ENCODE measurements at regions not wholly inside any gene's neighbourhood (a gene's known extent, or its start where the extent isn't known, plus 50 kb on each side); places are given as distances from the start of the nearest gene placed in this dataset.

DNA sequence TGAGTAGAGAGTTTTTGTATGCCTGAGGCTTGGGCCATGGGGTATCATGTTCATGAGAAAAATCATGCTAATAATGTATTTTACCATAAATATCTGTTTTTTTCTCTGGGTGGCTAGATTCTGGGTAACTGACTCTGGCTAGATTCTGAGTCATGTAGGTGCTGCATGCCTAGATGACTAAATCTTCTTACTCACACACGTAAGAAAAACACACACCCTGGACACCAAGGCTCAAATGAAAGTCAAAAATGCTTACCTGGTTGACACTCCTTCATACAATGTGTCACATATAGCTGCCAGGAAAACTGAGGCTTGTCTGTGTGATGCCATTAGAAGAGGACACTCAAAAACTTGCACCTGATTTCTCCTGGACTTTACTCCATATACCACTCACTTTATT is 597.4 kb upstream of the SLITRK1 start:
- TF ChIP-seq, protein P1, sequence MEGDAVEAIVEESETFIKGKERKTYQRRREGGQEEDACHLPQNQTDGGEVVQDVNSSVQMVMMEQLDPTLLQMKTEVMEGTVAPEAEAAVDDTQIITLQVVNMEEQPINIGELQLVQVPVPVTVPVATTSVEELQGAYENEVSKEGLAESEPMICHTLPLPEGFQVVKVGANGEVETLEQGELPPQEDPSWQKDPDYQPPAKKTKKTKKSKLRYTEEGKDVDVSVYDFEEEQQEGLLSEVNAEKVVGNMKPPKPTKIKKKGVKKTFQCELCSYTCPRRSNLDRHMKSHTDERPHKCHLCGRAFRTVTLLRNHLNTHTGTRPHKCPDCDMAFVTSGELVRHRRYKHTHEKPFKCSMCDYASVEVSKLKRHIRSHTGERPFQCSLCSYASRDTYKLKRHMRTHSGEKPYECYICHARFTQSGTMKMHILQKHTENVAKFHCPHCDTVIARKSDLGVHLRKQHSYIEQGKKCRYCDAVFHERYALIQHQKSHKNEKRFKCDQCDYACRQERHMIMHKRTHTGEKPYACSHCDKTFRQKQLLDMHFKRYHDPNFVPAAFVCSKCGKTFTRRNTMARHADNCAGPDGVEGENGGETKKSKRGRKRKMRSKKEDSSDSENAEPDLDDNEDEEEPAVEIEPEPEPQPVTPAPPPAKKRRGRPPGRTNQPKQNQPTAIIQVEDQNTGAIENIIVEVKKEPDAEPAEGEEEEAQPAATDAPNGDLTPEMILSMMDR (IDR thresholded peaks at IDR 0.05; ENCODE audit: insufficient read depth, missing control alignments): no peak
- DNase-seq (ENCODE audit: insufficient read length, low spot score) (no peak), FAIRE-seq (no peak)

DNA sequence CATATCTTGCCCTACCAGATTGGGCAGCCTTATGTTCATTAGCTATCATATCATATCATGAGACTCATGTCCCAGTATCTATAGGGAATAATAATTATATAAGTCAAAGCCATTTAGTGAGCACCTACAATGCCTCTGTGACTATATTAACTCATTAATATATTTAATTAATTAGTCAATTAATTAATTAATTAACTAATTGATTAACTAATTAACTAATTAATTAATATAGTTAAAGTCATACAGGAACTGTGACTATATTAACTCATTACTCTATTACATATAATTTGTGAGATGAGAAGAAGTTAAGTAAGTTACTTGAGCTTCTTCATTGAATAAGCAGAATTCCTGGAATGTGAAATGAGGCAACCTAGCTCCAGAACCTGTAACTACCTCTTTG is 588.3 kb upstream of the SLITRK1 start:
- no peak for FAIRE-seq
- TF ChIP-seq, protein P1 (IDR thresholded peaks at IDR 0.05; ENCODE audit: insufficient read depth, missing control alignments): no peak

DNA sequence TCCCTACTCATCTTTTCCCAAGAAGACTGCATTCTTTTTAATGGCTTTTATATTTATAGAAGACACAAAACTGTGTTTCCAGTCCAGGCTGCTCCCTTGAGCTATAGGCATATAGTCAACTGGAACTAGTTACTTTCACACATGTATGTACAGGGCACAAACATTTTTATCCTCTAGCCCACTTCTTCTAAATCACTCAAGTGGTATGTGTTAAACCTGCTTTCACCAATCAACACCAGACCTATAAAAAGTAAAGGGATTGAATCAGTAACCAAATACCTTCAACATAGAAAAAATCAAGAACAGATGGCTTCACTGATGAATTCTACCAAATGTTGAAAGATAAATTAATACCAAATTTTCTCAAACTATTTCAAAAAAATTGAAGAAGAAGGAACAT is 584.2 kb upstream of the SLITRK1 start:
- DNase-seq (ENCODE audit: insufficient read length, low spot score) (no peak), FAIRE-seq (no peak)
- TF ChIP-seq, protein P1 (IDR thresholded peaks at IDR 0.05; ENCODE audit: insufficient read depth, missing control alignments): no peak

More for the DNA sequence above, 588.3 kb upstream of the SLITRK1 start:
- no peak for DNase-seq (ENCODE audit: insufficient read length, low spot score)

DNA sequence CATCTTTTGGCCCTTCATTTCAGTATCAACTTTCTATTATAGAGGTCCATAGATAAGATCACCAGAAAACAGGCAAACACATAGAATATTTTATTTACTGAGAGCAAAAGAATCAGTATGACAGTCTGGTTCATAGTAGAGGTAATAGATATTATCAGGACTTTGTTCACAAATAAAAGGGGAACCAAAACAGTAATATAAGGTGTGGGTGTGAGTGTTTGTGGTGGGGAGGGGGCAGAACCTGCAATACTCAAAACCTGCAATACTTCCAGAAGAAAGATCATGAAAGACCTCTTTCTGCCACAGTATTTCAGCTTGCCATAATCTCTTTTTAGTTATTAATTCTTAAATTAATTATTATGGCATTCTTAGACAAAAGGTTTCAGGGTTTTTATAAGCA is 578.7 kb upstream of the SLITRK1 start:
- FAIRE-seq: no peak
- no peak for DNase-seq (ENCODE audit: insufficient read length, low spot score)
- TF ChIP-seq, protein P1 (IDR thresholded peaks at IDR 0.05; ENCODE audit: insufficient read depth, missing control alignments): no peak

DNA sequence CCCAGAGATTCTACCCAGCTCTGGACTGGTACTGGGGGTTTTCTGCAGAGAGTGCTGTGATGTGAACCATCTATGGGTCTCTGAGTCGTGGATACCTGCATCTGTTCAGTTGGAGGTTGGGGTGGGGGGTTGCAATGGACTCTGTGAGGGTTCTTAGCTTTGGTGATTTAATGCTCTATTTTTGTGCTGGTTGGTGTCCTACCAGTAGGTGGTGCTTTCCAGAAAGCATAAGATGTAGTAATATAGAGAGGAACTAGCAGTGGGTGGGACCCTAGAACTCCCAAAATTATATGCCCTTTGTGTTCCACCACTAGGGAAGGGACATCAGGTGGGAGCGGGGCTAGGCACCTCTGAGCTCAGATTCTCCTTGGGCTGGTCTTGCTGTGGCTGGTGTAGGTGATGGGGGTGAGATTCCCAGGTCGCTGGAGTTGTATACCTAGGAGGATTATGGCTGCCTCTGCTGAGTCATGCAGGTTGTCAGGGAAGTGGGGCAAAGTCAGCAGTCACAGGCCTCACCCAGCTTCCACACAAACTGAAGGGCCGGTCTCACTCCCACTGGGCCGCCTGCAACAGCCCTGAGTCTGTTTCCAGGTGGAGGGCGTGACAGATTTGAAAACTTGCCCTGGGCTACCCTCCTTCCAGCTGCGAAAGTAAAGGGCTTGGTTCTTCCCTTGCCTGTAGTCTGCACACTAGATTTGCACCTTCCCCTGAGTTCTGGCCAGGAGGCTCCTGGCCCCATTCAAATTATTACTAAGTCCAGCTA is 573.0 kb upstream of the SLITRK1 start:
- no peak for DNase-seq (ENCODE audit: insufficient read length, low spot score)
- TF ChIP-seq, protein P1 (IDR thresholded peaks at IDR 0.05; ENCODE audit: insufficient read depth, missing control alignments): no peak
- no peak for FAIRE-seq

DNA sequence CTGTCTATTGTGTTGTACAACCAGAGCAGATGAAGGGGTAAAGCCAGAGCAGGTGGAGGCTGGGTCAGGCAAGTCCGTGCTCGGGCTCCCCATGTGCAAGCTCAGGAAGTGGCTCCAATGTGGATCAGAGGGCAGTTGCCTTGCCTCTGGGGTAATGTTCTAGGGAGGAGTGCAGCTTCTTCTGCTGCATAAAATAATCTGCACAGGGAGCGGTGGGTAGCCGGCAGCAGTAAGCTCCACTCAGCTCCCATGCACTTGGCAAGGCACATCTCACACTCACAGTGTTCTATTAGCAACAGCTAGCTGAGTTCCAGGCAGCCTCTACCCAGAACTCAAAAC is 565.3 kb upstream of the SLITRK1 start:
- TF ChIP-seq, protein P1 (IDR thresholded peaks at IDR 0.05; ENCODE audit: insufficient read depth, missing control alignments): no peak
- DNase-seq (ENCODE audit: insufficient read length, low spot score): no peak
- FAIRE-seq: no peak

- DNase-seq (ENCODE audit: insufficient read length, low spot score) (no peak), FAIRE-seq (no peak)
- TF ChIP-seq, protein P1 (IDR thresholded peaks at IDR 0.05; ENCODE audit: insufficient read depth, missing control alignments): no peak
These were observed 564.8 kb upstream of the SLITRK1 start for GRCh38 chr13:84446972-84447639.
